SU-DHL-6 (cell line): ENCODE measurements at regions not wholly inside any gene's neighbourhood (a gene's known extent, or its start where the extent isn't known, plus 50 kb on each side); places are given as distances from the start of the nearest gene placed in this dataset.

ENCODE experiments used
- H2AFZ ChIP-seq: fragments of 200-600 bp; sonication (generic); 2 replicates; pipeline ENCODE4 v1.6.1; 2014; ENCODE audit warnings: low read depth, mild to moderate bottlenecking, moderate library complexity, mixed read lengths, antibody characterized with exemption, low read length; ENCODE audit not compliant: severe bottlenecking
- H3F3A ChIP-seq: fragments of 200-600 bp; shearing (Covaris generic); 2 replicates; pipeline ENCODE4 v1.6.0; 2016; ENCODE audit warnings: antibody characterized with exemption, mild to moderate bottlenecking; ENCODE audit not compliant: insufficient read depth
- H3K27ac ChIP-seq: fragments of 200-600 bp; sonication (generic); 2 replicates; pipeline ENCODE4 v1.5.1; 2016; ENCODE audit warnings: low read depth, mild to moderate bottlenecking, low read length, moderate library complexity, mixed read lengths
- H3K27me3 ChIP-seq: fragments of 200-600 bp; sonication (generic), shearing (Covaris generic); 2 replicates; pipeline ENCODE4 v1.6.0; 2014; ENCODE audit warnings: mild to moderate bottlenecking, low read length
- H3K36me3 ChIP-seq: fragments of 200-600 bp; sonication (generic); 2 replicates; pipeline ENCODE4 v1.6.1; 2014; ENCODE audit warnings: mild to moderate bottlenecking, low read length, mixed read lengths
- H3K4me2 ChIP-seq: fragments of 300-600, 200-600 bp; shearing (Covaris generic), sonication (generic); 2 replicates; pipeline ENCODE4 v1.6.0; 2014; ENCODE audit warnings: low read length, low read depth, mild to moderate bottlenecking; ENCODE audit not compliant: poor library complexity, severe bottlenecking
- H3K4me3 ChIP-seq: fragments of 200-600 bp; sonication (generic); 2 replicates; pipeline ENCODE4 v1.5.1; 2014; ENCODE audit warnings: antibody characterized with exemption, low read length, mild to moderate bottlenecking, mixed read lengths; ENCODE audit not compliant: insufficient read depth, poor library complexity, severe bottlenecking
- H3K79me2 ChIP-seq: fragments of 200-600 bp; sonication (generic); 2 replicates; pipeline ENCODE4 v1.6.1; 2014; ENCODE audit warnings: mild to moderate bottlenecking, low read length, moderate library complexity; ENCODE audit not compliant: insufficient read depth
- H3K9ac ChIP-seq: fragments of 200-600 bp; sonication (generic); 2 replicates; pipeline ENCODE4 v1.7.0; 2014; ENCODE audit warnings: mild to moderate bottlenecking, low read length
- H3K9me2 ChIP-seq: fragments of 200-600 bp; sonication (generic); replicated peaks from 2 replicates; pipeline ENCODE4 v1.6.1; 2014; ENCODE audit warnings: low read length; ENCODE audit not compliant: insufficient read depth
- H3K9me3 ChIP-seq: fragments of 200-600 bp; sonication (generic); 2 replicates; pipeline ENCODE4 v1.6.1; 2014; ENCODE audit warnings: low read length, mixed read lengths; ENCODE audit not compliant: insufficient read depth
- H4K20me1 ChIP-seq: fragments of 200-600 bp; sonication (generic); 2 replicates; pipeline ENCODE4 v1.6.1; 2014; ENCODE audit warnings: low read depth, mild to moderate bottlenecking, antibody characterized with exemption, low read length, moderate library complexity, mixed read lengths
- EZH2phosphoT487 ChIP-seq: fragments of 200-600 bp; sonication (generic), shearing (Covaris generic); conservative IDR thresholded peaks from 2 replicates; pipeline ENCODE4 v1.6.1; 2018; ENCODE audit warnings: mild to moderate bottlenecking, antibody characterized with exemption, low read length, moderate library complexity, mixed read lengths
- TF ChIP-seq, protein P1 (sequence below): fragments of 200-600 bp; sonication (generic); IDR thresholded peaks from one replicate; pipeline ENCODE4 v1.5.1; 2017; ENCODE audit warnings: antibody characterized with exemption, mild to moderate bottlenecking, low read length, moderate library complexity; ENCODE audit not compliant: insufficient read depth, poor library complexity, severe bottlenecking

DNA sequence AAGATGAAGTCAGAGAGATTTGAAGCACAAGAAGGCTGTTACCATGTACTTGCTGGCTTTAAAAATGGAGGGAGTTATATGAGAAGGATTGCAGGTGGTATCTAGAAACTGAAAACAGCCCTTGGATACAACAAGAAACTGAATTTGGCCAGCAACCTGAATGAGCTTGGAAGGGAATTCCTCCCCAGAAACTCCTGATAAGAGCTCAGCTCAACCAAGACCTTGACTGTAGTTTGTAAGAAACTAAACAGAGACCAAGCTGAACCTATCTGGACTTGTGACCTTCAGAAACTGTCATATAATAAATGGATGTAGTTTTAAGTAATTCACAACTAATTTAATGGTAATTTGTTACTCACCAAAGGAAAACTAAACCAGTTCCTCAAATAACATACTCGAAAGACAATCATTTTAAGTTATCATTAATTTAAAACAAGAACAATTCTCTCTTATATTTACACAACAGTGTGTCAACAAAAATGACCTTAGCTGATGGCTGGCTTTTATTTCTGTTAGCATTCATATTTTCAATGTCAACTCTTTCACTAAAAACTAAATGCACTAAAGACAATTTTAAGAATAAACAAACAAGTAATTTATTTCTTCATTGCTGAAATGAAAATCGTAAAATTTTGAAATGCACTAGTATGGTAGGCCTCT is 1218.4 kb upstream of the TMPRSS15 start:
- H3K27me3 ChIP-seq: no peaks in the 10 kb centered on the region
- no peak overlapping the region for H3K4me3 ChIP-seq
- peak overlapping the region; percentile 14 for H2AFZ ChIP-seq
- H3K9me2 ChIP-seq: no peaks in the 10 kb centered on the region
- no peak for TF ChIP-seq EZH2phosphoT487
- TF ChIP-seq, protein P1, sequence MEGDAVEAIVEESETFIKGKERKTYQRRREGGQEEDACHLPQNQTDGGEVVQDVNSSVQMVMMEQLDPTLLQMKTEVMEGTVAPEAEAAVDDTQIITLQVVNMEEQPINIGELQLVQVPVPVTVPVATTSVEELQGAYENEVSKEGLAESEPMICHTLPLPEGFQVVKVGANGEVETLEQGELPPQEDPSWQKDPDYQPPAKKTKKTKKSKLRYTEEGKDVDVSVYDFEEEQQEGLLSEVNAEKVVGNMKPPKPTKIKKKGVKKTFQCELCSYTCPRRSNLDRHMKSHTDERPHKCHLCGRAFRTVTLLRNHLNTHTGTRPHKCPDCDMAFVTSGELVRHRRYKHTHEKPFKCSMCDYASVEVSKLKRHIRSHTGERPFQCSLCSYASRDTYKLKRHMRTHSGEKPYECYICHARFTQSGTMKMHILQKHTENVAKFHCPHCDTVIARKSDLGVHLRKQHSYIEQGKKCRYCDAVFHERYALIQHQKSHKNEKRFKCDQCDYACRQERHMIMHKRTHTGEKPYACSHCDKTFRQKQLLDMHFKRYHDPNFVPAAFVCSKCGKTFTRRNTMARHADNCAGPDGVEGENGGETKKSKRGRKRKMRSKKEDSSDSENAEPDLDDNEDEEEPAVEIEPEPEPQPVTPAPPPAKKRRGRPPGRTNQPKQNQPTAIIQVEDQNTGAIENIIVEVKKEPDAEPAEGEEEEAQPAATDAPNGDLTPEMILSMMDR: no peak
- H3K4me2 ChIP-seq: no peak overlapping the region
- no peaks in the 10 kb centered on the region for H4K20me1 ChIP-seq
- H3K9ac ChIP-seq: no peak overlapping the region
- no peaks in the 10 kb centered on the region for H3F3A ChIP-seq
- H3K36me3 ChIP-seq: no peaks in the 10 kb centered on the region; the same call in 1 of the 2 replicates
- H3K9me3 ChIP-seq: peaks cover 5% of the 10 kb centered on the region; the same call in 1 of the 2 replicates
- no peaks in the 10 kb centered on the region for H3K79me2 ChIP-seq
- no peak overlapping the region for H3K27ac ChIP-seq

DNA sequence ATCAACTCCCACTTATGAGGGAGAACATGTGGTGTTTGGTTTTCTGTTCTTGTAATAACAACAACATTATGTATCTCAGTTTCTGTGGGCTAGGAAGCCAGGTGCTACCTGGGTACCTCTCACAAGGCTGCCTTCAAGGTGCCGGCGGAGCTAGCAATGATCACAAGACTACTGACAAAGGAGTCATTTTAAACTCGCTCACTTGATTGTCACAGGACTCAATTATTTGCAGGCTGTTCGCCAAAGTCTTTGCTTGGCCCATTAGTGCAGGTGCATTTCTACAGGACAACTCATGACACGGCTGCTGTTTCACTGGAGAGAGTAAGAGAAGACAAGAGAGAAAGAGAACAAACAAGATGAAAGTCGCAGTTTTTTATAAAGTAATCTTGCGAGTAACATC is 1237.4 kb upstream of the TMPRSS15 start:
- no peaks in the 10 kb centered on the region for H3K9me2 ChIP-seq
- no peak overlapping the region for H3K4me2 ChIP-seq
- H3K79me2 ChIP-seq: no peaks in the 10 kb centered on the region
- no peak overlapping the region for H3K9ac ChIP-seq
- H2AFZ ChIP-seq: no peak overlapping the region
- H3K27me3 ChIP-seq: no peaks in the 10 kb centered on the region
- no peak overlapping the region for H3K27ac ChIP-seq
- no peaks in the 10 kb centered on the region for H4K20me1 ChIP-seq
- no peak overlapping the region for H3K4me3 ChIP-seq
- H3K36me3 ChIP-seq: no peaks in the 10 kb centered on the region
- H3K9me3 ChIP-seq: no peaks in the 10 kb centered on the region; the same call in 1 of the 2 replicates
- no peaks in the 10 kb centered on the region for H3F3A ChIP-seq
- TF ChIP-seq EZH2phosphoT487: no peak
- TF ChIP-seq, protein P1: no peak

DNA sequence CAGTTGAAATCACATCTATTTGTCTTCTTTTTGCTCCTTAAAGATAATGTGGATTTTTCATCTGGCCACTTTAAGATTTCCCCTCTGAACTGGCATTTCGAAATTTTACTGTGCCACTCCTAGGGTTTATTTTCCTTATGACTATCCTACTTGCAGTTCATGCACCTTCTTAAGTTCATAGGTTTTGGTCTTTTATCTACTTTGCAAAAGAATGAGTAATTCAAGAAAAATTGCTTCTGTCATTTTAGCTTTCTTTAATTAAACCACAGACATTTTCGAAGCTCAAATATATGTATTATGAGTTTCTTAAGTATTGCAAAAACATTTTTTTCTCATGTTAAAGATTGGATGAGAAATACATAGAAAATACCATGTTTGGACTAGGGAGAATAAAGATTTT is 1244.8 kb upstream of the TMPRSS15 start:
- Histone ChIP-seq H3K79me2 (no peaks in the 10 kb centered on the region), H3K36me3 (no peaks in the 10 kb centered on the region; the same call in 1 of the 2 replicates), H3K9me3 (0 out of 2 replicates have a peak, but pooled peaks cover 5% of the 10 kb centered on the region), H3F3A (no peaks in the 10 kb centered on the region), H3K27ac (no peak overlapping the region), H3K4me3 (no peak overlapping the region), H3K9ac (no peak overlapping the region), H3K9me2 (no peaks in the 10 kb centered on the region), H4K20me1 (no peaks in the 10 kb centered on the region), H3K4me2 (no peak overlapping the region), H2AFZ (peak overlapping the region; percentile 77), H3K27me3 (no peaks in the 10 kb centered on the region)
- TF ChIP-seq, protein P1: no peak
- no peak for TF ChIP-seq EZH2phosphoT487
